Activated CD8-positive, alpha-beta memory T cell treated with anti-CD3 and anti-CD28 coated beads, Interleukin-2, amount 50 U/mL, for 1 hour (primary cell): ENCODE measurements at regions not wholly inside any gene's neighbourhood (a gene's known extent, or its start where the extent isn't known, plus 50 kb on each side); places are given as distances from the start of the nearest gene placed in this dataset.

ENCODE experiments used
- DNase-seq: peaks from one replicate; pipeline ENCODE4 v3.0.0-alpha.2; 2020; ENCODE audit errors: extremely low read depth

DNA sequence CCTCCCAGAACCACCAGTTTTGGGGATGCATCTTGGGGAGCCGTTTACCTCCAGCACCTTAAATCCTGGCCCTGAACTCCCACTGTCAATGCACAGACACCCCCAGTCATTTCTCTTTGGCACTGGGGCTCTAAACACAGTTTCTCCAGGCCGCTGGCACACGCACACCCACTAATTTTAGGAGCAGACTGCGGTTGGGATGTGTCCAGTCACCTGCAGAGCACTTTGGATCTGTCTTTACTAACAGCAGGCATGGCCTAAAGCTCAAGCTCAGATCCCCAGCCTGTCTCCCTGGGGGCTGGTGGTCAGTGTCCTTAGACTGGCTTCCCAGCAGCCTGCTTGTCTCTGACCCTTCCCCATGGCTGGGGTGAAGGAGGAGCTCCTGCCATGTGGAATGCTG, 49.9 kb downstream of the SYNE3 start:
- no peak for DNase-seq

DNA sequence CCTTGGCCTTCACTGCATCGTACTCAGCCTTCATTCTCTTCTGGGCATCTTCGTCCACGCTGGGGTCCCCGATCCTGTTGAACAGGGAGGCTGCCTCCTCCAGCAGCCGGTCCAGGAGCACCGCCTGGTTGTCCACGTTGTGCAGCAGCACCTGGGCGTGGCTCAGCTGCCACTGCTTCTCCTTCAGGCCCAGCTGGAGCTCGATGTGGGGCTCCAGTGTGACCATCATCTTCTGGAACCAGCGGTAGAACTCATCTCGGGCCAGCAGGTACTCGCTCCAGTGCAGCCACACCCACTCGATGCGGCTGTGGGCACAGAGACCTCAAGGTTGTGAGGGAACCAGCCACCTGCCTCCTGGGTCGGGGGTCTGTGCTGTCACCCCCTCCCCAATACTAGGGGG, 50.5 kb downstream of the SYNE3 start:
- no peak for DNase-seq

DNA sequence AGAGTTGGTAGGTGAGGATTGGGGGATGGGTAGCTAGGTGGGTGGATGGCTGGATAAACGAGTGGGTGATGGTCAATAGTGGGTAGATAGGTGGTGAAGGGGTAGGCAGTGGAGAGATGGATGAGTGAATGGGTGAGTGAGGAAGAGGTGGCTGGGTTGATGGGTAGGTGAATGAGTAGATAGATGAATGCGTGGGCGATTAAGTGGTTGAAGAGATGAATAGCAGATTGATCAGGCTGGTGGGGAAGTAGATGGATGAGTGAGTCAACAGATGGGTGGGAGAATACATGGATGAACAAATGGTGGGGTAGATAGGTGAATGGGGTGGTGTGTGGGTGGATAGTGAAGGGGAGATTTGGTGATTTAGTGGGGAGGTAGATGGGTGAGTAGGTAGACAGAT, 51.1 kb downstream of the SYNE3 start:
- DNase-seq = no peak

DNA sequence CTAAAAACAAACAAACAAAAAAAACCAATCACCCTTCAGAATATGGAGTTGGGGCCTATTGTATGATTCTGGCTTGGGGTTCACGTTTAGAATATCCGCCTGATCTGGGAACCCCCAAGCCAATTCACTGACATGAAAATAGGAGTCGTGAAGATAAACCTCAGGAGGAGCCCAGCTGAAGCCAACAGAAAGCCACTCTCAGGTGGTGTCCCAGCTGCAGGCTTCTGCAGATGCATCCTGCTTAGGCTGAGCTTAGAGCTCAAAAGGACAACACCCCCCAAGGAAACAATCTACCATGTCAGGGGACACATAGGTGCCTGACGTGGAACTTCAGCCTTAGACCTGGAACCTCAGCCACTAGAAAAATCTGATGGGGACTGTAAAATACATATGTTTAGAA, 51.9 kb downstream of the SYNE3 start:
- no peak for DNase-seq

DNA sequence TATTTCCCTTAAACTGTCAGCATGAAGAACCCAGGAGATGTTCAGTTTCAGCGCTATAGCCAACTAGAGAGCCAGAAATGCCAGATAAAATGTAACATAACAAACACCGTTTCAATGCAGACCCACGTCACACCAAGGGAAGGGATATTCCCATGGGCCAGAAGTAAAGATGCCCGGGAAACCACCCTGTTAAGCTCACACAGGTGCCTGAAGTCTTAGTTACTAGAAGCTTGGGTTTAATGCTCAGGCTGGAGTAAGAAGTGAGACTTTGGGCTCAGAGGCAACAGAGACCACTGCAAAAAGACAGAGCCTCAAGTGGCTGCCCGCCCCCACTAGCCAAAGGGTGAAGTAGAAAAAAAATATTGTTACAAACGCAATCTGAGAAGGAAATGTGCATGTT, 52.3 kb downstream of the SYNE3 start:
- no peak for DNase-seq

DNA sequence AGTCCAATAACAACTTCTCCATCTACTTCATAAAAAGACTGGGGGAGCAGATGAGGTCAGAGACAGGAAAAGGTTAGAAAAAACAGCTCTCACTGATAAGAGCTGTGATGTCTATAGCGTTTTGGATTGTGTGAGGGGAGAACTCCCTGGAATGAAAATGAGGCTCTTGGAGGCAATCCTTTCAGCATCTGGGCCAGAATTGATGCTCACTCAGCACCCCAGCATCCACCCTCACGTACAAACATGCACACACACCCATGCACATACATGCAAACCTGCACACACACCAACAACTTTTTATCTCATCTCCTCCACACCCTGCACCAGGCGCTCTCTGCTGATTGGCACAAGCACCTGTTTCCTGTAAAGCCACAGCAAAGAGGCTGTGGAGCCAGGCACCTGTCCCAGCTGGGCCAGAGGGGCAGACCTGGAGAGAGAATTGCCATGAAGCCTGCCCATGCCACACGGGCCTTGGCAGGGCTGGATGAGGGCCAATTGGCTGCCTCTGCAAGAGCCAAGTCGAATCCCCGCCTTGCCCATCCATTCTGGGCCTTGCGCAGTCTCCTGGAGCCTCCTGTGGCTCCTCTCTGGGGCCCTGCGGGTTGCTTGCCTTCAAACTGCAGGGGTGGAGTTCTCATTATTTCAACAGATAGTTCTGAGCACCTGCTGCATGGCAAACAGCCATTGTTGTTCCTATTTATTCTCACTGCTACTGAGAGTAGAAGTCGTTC, 53.1 kb downstream of the SYNE3 start:
- peak; percentile 19 for DNase-seq

DNA sequence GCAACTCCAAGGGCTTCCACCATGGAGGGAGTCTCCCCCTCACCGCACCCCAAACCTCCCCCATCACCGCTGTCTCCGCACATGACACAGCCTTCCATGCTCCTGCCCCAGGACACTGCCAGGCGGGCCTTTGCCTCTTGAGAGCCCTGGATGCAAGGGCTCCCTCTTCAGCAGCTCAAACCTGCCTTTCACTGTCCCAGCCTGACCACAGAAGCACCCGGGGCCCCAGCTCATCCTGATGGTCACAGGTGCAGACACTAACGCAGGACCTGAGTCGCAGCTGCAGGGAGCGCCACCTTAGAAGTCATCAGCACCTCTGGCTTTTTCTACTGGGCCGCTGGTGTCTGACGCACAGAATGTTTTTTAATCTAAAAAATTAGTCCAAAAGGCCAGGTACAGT, 54.0 kb downstream of the SYNE3 start:
- DNase-seq = no peak

DNA sequence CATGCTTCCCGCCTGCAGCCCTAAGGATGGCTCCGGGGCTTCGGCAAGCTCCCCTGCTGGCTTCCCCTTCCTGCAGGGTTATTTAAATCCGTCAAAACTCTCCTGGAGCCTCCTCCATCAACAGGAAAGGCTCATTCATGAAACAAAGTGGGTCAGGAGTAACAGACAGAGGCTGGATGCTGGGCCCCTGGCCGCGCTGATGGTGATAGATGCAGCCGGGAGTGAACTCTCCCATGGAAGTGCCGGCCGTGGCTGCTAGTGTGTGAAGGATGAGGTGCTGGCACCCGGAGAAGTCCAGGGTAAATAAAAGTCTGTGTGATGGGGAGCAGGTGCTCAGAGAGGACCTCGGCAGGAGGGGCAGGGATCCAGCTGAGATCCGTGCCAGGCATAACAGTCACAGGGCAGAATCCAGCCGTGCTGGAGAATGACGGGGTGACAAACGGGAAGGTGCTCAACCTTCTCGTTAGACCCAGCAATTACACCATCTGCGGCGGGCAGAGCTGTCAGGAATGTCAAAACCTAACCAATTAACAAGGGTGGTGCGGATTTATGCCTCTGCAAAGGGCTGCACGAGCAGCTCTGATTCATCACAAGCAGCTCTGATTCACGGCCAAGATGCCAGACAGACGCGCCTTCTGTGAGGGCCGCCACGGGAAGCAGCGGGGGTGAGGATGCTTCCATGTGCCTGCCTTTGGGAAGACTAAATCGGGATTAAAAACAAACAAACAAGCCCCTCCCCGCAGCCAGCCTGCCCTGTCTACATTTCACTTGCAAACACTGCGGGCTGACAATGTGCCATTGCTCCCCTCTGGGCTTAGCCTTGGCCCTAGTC, 55.6 kb downstream of the SYNE3 start:
- no peak for DNase-seq

DNA sequence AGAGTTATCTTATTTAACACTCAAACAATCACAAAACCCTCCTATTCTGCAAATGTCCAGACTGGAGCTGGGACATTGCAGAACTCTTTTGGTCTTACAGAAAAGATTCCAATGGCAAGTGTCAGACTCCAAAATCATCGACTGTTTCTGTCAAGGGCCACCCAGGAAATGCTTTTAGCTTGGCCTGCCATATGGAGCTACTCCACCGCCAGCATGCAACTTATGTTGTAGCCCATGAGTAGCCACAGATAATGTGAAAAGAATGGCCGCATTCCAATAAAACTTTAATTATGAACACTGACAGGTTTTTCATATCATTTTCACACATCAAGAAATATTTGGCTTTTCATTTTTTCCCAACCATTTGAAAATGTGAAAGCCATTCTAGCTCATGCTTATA, 57.5 kb downstream of the SYNE3 start:
- no peak for DNase-seq

DNA sequence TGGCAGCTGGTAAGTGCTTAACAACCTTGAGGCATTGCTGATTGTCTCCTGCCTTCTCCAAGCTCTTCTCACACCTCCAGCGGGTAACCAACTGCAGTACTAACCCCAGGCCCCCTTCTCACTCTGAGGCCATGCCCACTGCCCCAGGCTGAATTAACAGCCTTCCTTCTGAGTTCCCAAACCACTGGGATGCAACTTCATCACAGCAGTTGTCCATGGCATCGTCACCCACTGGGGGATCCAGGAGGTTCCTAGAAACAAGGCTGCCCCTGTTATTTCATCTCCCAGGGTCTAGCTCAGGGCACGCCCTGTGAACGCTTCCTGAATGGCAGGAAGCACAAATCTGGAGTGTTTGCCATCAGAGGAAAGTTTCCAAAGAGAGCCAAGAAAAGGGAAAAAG, 58.0 kb downstream of the SYNE3 start:
- no peak for DNase-seq

DNA sequence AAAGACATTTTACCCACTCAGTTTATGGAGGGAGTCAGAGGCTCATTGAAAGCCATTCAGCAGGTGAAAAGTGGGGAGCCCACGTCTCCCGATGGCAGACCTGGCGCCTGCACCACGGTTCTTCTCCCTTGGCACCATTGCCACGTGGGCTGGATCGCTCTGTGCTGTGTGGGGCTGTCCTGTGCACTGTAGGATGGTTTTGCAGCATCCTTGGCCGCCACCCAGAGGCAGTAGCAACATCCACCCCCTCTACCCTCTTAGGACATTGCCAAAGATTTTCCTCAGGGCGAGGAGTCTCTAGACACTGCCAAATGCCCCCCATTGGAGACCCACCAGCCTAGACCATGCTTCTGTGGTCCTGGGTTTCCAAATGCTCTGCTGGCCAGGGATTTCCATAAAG, 60.2 kb downstream of the SYNE3 start:
- DNase-seq = no peak

DNA sequence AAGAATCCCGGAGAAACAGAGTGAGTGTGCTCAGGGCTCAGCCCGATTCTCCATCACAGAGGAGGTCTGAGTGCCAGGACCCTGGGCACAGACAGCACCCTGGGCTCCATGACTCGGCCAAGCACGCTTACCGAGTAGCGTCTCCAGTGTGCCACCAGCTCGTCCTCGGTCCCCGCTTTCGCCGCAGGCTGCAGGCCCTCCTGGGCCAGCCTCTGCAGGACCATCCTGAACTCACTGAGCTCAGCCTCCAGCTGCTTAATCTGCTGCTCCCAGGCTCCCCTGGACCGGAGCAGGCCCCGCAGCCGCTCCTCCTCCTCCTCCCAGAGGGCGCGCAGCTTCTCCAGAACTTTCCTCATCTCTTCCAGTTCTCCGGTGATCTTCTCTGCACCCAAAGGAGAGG, 61.2 kb downstream of the SYNE3 start:
- DNase-seq = no peak

DNA sequence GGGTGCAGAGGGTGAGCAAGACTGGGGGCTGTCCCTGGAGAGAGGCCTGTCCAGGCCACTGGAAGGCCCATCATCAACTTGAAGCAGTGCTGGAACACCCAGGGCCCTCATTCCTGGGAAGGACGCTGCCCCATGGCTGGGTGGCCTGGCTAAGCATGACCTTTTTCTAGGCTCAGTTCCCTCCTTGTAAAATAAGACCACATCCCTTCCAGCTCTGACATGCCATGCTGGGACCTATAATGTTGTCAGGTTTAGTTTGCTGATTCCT, 62.8 kb downstream of the SYNE3 start:
- DNase-seq = no peak

DNA sequence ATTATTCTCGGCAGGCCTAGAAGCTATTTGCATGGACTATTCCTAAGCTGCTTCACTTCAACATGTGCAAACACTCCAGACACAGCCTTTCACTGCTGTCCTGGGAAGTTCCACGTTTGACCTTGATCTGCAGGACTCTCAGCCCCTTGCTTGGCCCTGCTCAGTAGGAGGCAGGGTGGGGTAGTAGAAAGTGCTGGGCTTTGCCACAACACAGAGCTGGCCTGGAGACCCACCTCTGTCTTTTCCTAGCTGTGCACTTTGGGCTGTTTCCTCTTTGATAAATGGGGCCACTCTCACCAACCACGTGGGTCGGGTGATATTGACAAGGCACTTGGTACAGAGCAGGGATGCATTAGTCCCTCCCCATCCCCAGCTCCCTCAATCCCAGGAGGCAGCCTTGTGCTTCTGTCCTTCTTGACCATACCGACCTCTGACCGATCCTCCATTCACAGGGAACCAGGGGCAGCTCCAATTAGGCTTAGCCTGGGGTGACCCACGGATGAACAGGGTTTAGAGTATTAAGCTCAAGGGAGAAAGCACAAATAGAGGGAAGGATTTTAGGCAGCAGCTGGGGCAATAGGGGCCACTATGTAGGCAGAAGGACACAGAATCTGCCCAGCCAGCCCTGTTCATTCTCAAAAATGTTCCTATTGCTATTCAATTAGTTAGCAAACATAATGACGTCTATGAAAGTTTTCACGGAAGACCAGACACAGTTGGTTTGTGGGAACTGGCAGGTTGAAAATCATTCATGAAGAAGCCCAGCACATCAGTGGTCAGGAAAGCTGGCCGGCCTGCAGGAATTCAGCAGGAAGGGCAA, 63.3 kb downstream of the SYNE3 start:
- DNase-seq = no peak

DNA sequence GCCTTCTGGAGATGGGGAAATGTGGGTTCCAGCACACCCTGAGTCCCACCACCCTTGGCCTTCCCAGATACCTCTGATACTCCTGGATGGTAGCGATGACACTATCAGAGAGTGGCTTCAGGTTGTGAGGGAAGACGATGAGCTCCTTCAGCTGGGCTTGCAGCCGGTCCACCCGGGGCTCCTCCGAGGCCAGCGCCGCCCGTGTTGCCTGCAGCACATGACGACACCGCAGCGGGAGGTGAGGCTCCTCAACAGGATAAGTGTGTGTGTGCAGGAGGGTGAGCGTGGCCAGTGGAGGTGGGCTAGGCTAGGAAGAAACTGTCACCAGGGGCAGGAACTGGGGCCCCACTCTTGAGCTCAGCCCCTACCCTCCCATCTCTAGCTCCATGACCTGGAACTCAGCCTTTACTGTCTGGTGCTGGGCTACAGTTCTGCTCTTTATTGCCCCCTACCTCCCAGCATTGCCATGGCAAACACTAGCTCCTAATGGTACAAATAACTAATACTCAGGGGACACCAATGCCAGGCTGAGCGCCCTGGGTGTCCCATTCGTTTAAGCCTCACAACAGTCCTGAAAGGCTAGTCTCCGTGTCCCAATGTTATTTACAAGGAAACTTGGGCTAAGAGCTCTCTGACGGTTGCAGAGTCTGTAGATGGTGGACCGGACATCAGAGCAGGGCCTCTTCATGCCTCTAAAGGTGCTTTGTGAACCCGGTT, 64.1 kb downstream of the SYNE3 start:
- no peak for DNase-seq

DNA sequence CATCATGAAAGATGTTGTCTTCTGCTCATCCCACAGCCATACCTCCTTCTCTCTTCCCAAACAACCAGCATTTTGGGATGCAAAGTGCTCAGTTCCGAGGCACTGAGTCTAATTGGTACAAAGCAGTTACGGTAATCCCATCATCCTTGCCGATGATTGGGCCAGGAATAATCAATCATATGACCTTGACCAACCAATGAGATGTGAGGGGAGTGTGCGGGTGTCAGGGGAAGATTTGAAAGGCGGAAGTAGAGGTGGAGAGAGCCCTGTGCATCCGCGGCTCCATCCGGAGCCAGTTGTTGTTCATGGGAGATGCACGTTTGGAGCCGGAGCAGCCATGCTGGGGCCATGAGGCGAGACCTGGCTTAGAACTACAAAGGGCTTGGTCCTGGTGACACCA, 67.3 kb downstream of the SYNE3 start:
- DNase-seq = no peak

DNA sequence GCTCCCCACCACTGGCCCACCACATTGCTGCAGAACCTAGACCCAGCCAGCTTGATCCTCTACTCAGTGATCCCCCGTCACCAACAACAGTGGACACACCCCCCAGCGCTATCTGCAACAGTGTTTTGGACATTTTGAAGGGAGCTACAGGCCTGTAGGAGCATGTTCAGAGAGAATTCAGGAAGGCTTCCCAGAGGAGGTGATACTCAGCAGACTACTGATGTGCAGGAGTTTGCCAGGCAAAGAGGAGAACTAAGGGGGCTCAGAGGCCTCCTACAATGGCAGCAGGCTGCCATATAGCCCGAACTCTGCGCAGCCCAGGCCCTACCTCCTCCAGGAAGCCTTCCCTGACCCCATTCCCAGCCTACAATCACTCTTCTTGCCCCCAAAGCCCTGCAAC, 70.0 kb downstream of the SYNE3 start:
- DNase-seq = no peak

DNA sequence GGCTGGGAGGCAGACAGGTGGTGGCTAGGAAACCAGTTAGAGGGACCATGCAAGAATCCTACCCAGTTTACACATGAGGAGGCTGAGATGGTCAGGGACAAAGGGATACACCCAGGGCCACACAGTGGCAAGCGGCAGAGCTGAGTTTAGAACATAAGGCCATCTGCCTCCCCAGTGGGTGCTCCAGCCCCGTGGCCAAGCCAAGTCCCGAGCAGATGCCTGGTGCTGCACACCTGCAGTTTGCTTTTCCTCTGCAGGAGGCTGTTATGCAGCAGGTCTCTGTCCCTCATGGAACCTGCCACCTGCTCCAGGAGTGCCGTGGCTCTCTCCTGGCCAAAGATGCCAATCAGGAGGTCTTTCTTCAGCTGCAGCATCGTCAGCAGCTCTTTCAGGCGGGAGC, 70.8 kb downstream of the SYNE3 start:
- DNase-seq = no peak

DNA sequence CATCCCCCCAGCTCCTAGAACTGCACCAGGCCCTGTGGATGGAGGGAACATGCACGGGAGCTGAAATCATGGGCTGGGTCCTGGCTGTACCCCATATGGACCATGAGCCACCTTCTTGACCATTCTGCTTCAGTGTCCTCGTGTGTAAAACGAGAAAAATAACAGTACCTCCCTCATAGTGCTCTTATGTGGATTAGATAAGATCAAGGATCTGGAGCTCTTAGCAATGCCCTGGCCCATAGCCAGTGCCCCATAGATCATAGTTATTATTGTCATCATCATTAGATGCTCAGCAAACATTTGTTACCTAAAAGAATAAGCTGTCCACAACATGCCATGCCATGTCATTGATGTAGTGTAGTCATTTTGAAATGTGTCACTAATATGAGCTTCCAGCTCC, 71.3 kb downstream of the SYNE3 start:
- DNase-seq = no peak

DNA sequence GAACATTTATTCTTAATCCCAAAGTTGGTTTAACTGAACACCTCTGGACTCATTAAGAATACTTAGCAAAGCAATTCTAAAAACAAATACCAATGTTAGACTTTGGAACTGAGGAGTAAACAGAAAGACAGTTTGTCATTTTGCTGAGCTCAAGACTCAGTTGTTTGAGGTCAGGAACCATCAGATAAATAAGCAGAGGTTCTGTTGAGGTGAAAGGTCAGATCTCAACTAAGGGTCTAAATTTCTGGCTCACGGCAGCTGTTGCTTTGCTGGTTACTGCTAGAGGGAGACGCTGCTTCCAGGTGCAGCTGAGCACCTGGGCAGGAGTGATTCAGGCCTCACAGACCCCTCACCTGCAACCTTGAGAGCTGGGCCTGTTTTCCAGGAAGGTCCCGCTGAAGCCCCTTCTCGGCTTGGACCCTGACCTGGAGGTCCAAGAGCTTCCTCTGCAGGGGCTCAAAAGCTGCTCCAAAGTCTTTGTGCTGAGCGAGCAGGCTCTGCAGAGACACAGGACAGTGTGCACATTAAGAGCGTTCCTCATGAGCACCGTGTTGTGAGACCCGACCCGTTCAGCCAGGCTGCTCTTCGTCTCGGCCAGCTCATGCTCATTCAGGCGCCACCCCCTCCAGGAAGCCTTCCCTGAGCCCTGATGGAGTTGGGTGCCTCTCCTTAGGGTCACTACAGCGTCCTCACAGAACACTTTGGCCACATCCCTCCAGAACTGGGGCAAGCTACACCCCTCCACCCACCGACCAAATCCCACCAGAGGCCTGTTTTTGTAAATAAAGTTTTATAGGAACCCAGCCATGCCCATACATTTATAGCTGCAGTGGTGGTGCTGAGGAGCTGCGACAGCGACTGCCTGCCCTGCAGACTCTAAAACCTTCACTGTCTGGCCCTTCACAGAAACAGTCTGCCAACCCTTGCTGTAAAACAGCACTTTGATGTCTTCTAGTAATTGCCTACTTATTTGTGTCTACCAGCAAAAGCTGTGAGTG, 72.0 kb downstream of the SYNE3 start:
- DNase-seq = no peak

DNA sequence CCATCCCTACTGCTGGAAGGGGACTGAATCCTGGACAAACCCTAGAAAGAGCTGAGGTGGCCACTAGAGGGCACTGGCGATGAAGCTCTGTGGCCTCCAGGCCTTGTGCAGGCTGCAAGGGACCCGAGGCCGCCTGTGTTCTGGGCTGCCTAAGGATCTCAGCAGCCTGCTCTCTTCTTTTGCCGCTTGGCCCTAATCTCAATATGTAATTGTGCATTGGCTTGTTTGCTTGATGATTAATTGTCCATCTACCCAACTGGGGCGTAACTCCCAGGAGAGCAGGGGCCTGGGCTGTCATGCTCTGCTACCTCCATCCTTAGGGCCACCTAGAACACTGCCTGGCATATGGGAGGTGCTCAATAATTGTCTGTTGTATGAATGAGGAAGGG, 73.8 kb downstream of the SYNE3 start:
- DNase-seq = peak; percentile 36
